H1 (cell line): ENCODE measurements at regions not wholly inside any gene's neighbourhood (a gene's known extent, or its start where the extent isn't known, plus 50 kb on each side); places are given as distances from the start of the nearest gene placed in this dataset.

Source experiments
- CBX5 ChIP-seq: fragments of 300-800, 300-1000 bp; sonication (generic); IDR thresholded peaks from 2 replicates; pipeline ENCODE4 v1.7.1; 2016; ENCODE audit warnings: antibody characterized with exemption, low read length, low read depth
- CREB1 ChIP-seq: IDR thresholded peaks from 2 replicates; pipeline ENCODE4 v1.6.1; 2012; ENCODE audit warnings: inconsistent platforms
- EP300 ChIP-seq, 2 experiments: IDR thresholded peaks; 1 replicate in 1 of 2; 2 replicates in 1 of 2; pipeline ENCODE4 v1.6.1; 2011 to 2012; ENCODE audit warnings: low read depth in 2 of 2, low read length in 2 of 2, mild to moderate bottlenecking in 2 of 2, borderline replicate concordance in 1 of 2, inconsistent platforms in 1 of 2, moderate library complexity in 1 of 2
- JUN ChIP-seq: IDR thresholded peaks from 2 replicates; pipeline ENCODE4 v1.6.1; 2011; ENCODE audit warnings: low read depth, mild to moderate bottlenecking, improper control_type of control experiment, low read length
- KDM4A ChIP-seq: IDR thresholded peaks from one replicate; pipeline ENCODE4 v1.7.1; 2012; ENCODE audit warnings: low read depth, mild to moderate bottlenecking, moderate library complexity, low read length, inconsistent platforms; ENCODE audit not compliant: severe bottlenecking
- TF ChIP-seq, protein P1 (sequence below): fragments of 300-600 bp; sonication (generic); IDR thresholded peaks from 2 replicates; pipeline ENCODE4 v1.7.1; 2012; ENCODE audit warnings: low read length, moderate library complexity, mild to moderate bottlenecking, inconsistent platforms; ENCODE audit not compliant: insufficient replicate concordance
- TF ChIP-seq, protein P2 (sequence below): IDR thresholded peaks from 2 replicates; pipeline ENCODE4 v1.6.1; 2012; ENCODE audit warnings: inconsistent platforms

DNA sequence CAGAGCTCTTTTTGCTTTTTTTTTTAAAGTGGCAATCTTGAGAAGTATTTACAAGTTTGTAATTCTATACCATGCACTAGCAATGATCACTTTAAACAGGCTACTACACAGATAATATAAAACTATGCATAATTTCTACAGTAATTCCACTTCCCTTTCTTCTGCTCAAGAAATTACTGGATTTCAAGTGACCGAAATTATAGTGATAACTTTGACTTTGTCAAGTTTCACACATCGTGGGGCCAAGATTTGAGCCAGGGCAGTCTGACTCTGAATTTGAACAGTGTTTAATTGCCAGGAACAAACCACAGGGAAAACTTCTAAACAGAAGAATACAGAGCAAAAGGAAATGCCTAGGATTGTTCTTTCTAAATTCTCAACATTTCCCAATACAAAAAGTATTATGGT, 288.3 kb upstream of the MKLN1 start (continued):
- TF ChIP-seq, protein P1, sequence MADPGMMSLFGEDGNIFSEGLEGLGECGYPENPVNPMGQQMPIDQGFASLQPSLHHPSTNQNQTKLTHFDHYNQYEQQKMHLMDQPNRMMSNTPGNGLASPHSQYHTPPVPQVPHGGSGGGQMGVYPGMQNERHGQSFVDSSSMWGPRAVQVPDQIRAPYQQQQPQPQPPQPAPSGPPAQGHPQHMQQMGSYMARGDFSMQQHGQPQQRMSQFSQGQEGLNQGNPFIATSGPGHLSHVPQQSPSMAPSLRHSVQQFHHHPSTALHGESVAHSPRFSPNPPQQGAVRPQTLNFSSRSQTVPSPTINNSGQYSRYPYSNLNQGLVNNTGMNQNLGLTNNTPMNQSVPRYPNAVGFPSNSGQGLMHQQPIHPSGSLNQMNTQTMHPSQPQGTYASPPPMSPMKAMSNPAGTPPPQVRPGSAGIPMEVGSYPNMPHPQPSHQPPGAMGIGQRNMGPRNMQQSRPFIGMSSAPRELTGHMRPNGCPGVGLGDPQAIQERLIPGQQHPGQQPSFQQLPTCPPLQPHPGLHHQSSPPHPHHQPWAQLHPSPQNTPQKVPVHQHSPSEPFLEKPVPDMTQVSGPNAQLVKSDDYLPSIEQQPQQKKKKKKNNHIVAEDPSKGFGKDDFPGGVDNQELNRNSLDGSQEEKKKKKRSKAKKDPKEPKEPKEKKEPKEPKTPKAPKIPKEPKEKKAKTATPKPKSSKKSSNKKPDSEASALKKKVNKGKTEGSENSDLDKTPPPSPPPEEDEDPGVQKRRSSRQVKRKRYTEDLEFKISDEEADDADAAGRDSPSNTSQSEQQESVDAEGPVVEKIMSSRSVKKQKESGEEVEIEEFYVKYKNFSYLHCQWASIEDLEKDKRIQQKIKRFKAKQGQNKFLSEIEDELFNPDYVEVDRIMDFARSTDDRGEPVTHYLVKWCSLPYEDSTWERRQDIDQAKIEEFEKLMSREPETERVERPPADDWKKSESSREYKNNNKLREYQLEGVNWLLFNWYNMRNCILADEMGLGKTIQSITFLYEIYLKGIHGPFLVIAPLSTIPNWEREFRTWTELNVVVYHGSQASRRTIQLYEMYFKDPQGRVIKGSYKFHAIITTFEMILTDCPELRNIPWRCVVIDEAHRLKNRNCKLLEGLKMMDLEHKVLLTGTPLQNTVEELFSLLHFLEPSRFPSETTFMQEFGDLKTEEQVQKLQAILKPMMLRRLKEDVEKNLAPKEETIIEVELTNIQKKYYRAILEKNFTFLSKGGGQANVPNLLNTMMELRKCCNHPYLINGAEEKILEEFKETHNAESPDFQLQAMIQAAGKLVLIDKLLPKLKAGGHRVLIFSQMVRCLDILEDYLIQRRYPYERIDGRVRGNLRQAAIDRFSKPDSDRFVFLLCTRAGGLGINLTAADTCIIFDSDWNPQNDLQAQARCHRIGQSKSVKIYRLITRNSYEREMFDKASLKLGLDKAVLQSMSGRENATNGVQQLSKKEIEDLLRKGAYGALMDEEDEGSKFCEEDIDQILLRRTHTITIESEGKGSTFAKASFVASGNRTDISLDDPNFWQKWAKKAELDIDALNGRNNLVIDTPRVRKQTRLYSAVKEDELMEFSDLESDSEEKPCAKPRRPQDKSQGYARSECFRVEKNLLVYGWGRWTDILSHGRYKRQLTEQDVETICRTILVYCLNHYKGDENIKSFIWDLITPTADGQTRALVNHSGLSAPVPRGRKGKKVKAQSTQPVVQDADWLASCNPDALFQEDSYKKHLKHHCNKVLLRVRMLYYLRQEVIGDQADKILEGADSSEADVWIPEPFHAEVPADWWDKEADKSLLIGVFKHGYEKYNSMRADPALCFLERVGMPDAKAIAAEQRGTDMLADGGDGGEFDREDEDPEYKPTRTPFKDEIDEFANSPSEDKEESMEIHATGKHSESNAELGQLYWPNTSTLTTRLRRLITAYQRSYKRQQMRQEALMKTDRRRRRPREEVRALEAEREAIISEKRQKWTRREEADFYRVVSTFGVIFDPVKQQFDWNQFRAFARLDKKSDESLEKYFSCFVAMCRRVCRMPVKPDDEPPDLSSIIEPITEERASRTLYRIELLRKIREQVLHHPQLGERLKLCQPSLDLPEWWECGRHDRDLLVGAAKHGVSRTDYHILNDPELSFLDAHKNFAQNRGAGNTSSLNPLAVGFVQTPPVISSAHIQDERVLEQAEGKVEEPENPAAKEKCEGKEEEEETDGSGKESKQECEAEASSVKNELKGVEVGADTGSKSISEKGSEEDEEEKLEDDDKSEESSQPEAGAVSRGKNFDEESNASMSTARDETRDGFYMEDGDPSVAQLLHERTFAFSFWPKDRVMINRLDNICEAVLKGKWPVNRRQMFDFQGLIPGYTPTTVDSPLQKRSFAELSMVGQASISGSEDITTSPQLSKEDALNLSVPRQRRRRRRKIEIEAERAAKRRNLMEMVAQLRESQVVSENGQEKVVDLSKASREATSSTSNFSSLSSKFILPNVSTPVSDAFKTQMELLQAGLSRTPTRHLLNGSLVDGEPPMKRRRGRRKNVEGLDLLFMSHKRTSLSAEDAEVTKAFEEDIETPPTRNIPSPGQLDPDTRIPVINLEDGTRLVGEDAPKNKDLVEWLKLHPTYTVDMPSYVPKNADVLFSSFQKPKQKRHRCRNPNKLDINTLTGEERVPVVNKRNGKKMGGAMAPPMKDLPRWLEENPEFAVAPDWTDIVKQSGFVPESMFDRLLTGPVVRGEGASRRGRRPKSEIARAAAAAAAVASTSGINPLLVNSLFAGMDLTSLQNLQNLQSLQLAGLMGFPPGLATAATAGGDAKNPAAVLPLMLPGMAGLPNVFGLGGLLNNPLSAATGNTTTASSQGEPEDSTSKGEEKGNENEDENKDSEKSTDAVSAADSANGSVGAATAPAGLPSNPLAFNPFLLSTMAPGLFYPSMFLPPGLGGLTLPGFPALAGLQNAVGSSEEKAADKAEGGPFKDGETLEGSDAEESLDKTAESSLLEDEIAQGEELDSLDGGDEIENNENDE: no peak
- no peak for TF ChIP-seq CBX5
- TF ChIP-seq, protein P2, sequence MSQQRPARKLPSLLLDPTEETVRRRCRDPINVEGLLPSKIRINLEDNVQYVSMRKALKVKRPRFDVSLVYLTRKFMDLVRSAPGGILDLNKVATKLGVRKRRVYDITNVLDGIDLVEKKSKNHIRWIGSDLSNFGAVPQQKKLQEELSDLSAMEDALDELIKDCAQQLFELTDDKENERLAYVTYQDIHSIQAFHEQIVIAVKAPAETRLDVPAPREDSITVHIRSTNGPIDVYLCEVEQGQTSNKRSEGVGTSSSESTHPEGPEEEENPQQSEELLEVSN: no peak
- no peak for TF ChIP-seq KDM4A
- no peak for TF ChIP-seq JUN
- TF ChIP-seq EP300 (IDR thresholded peaks at IDR 0.05; ENCODE audit: borderline replicate concordance in 1 of 2, low read depth in 2 of 2, low read length in 2 of 2): no peak
- TF ChIP-seq CREB1: no peak
